ENCODE measurements at regions not wholly inside any gene's neighbourhood (a gene's known extent, or its start where the extent isn't known, plus 50 kb on each side); places are given as distances from the start of the nearest gene placed in this dataset.

DNA sequence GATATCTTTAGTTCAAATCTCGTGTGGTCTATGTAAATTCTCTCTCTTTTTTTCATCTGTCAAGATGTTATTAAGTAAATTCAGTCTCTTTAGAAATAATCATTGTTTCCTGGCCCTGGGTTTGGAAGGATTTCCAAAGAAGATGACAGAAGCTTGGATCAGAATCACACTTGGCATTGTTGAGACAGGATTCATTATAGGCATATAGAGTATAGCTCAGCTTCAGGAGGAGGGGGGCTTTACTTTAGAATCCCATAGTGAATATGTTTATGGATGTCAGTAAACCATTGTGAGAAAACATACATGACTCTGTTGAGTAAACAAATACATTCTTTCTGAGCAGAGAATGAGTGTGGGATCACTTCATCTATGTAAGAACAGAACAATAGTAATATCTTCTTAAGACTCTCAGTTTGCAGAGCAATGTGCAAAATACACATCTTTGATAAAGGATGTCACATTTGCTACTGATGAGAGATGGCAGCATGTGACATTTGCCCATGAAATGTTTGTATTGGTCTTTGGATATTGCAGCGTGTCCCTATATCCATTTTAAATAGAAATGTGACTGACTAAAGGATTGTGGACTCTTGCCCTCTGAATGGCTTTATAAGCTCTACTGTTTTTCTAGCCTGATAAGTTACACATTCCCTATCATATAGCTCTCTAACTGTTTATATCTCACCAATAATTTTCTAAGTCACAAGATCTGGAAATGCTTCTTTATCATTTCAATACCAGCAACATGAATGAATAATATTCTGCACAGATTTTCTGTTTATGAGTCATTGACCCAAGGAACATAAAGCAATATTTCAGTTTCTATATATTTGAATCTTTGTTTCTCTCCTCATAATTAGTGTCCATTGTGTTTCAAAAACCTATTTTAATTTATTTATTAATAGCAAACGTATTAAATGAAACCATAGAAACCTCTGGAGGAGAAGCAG is 95.6 kb upstream of the THRB start:
- FAIRE-seq, result no peak
- POLR2A ChIA-PET (ENCODE audit: partially characterized antibody), result interaction anchor here (0.6 kb wide), 1 partner anchor 93 kb away, joined by 3 read pairs; no protein-coding TSS in a partner anchor

More for the DNA sequence above, 95.6 kb upstream of the THRB start:
- H3K23me2 ChIP-seq (ENCODE audit: low read depth, low read length), result no peaks in the 10 kb centered on the region
- TF ChIP-seq RBBP5 (IDR thresholded peaks at IDR 0.05; ENCODE audit: borderline replicate concordance, low read depth, low read length), result no peak
- no peak for TF ChIP-seq SP1 (IDR thresholded peaks at IDR 0.05; ENCODE audit: low read depth, low read length)
- no peak for TF ChIP-seq RXRA (IDR thresholded peaks at IDR 0.05; ENCODE audit: insufficient read depth, low read depth, low read length)
- no peak for TF ChIP-seq TEAD4 (IDR thresholded peaks at IDR 0.05; ENCODE audit: low read depth, low read length)
- no peak for TF ChIP-seq SIN3A (conservative IDR thresholded peaks at IDR 0.05 in 1 of 2, IDR thresholded peaks at IDR 0.05 in 1 of 2; ENCODE audit: low read depth in 1 of 2, low read length in 2 of 2)
- TF ChIP-seq JUN (IDR thresholded peaks at IDR 0.05; ENCODE audit: low read depth, low read length), result no peak
- no peak for TF ChIP-seq YY1 (IDR thresholded peaks at IDR 0.05; ENCODE audit: low read depth, low read length)
- no peak for TF ChIP-seq ZNF274 (IDR thresholded peaks at IDR 0.05; ENCODE audit: borderline replicate concordance, extremely low read depth, low read length)
- TF ChIP-seq, protein P1, sequence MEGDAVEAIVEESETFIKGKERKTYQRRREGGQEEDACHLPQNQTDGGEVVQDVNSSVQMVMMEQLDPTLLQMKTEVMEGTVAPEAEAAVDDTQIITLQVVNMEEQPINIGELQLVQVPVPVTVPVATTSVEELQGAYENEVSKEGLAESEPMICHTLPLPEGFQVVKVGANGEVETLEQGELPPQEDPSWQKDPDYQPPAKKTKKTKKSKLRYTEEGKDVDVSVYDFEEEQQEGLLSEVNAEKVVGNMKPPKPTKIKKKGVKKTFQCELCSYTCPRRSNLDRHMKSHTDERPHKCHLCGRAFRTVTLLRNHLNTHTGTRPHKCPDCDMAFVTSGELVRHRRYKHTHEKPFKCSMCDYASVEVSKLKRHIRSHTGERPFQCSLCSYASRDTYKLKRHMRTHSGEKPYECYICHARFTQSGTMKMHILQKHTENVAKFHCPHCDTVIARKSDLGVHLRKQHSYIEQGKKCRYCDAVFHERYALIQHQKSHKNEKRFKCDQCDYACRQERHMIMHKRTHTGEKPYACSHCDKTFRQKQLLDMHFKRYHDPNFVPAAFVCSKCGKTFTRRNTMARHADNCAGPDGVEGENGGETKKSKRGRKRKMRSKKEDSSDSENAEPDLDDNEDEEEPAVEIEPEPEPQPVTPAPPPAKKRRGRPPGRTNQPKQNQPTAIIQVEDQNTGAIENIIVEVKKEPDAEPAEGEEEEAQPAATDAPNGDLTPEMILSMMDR (IDR thresholded peaks at IDR 0.05; ENCODE audit: control extremely low read depth in 1 of 3, insufficient read depth in 1 of 3, low read depth in 1 of 3, low read length in 3 of 3), result no peak
- no peak overlapping the region for H3K4me2 ChIP-seq (ENCODE audit: insufficient read depth in 1 of 2, low read depth in 2 of 2, low read length in 2 of 2)
- H3K4ac ChIP-seq (replicated peaks; ENCODE audit: insufficient read length, low read depth, low read length), result no peak overlapping the region
- no peaks in the 10 kb centered on the region for H3K27me3 ChIP-seq (replicated peaks in 1 of 4; ENCODE audit: control insufficient read depth in 3 of 4, extremely low read depth in 1 of 4, insufficient read depth in 3 of 4, low read length in 3 of 4)
- H2BK15ac ChIP-seq (ENCODE audit: low read length), result no peak overlapping the region
- H3K14ac ChIP-seq (ENCODE audit: insufficient read length), result no peak overlapping the region
- no peak overlapping the region for H4K5ac ChIP-seq (ENCODE audit: insufficient read length, low read depth, low read length)
- H4K91ac ChIP-seq (replicated peaks; ENCODE audit: insufficient read length, low read length), result no peak overlapping the region
- H3K79me2 ChIP-seq (ENCODE audit: control insufficient read depth in 1 of 2, insufficient read depth in 2 of 2, low read length in 2 of 2), result no peaks in the 10 kb centered on the region
- no peak overlapping the region for H2BK120ac ChIP-seq (replicated peaks; ENCODE audit: low read depth, low read length)
- no peak overlapping the region for H3K56ac ChIP-seq (replicated peaks; ENCODE audit: insufficient read length, low read depth, low read length)
- no peaks in the 10 kb centered on the region for H4K20me1 ChIP-seq (replicated peaks in 1 of 2; ENCODE audit: control insufficient read depth in 1 of 2, insufficient read depth in 2 of 2, low read length in 2 of 2)
- no peak overlapping the region for H3K18ac ChIP-seq (ENCODE audit: extremely low read depth, low read length)
- H3K79me1 ChIP-seq (ENCODE audit: low read depth, low read length), result no peaks in the 10 kb centered on the region
- no peaks in the 10 kb centered on the region for H3K36me3 ChIP-seq (ENCODE audit: control insufficient read depth in 2 of 4, insufficient read depth in 4 of 4, low read length in 3 of 4)
- no peak overlapping the region for H2AK5ac ChIP-seq (ENCODE audit: low read depth, low read length)
- no peak overlapping the region for H2BK5ac ChIP-seq (ENCODE audit: low read depth, low read length)
- DNase-seq (ENCODE audit: low read depth in 1 of 2, low spot score in 2 of 2), result no peak
- no peak overlapping the region for H2BK12ac ChIP-seq (ENCODE audit: low read depth, low read length)
- H3K4me3 ChIP-seq (ENCODE audit: extremely low read depth in 1 of 4, insufficient read depth in 2 of 4, low read depth in 3 of 4, low read length in 4 of 4), result no peak overlapping the region
- H3K27ac ChIP-seq (ENCODE audit: low read depth, low read length), result no peak overlapping the region
- CTCF ChIA-PET (ENCODE audit: partially characterized antibody), result interaction anchor here (1.0 to 1.4 kb wide), 2 partner anchors 8 to 13 kb away, joined by 3 to 4 read pairs; no protein-coding TSS in a partner anchor
- H2BK20ac ChIP-seq (ENCODE audit: low read length), result no peak overlapping the region
- H3K9ac ChIP-seq (replicated peaks in 1 of 4; ENCODE audit: extremely low read depth in 1 of 4, low read depth in 3 of 4, low read length in 3 of 4), result no peak overlapping the region
- H3K23ac ChIP-seq (ENCODE audit: insufficient read length), result no peak overlapping the region
- H3K9me3 ChIP-seq (ENCODE audit: insufficient read depth in 2 of 2, low read depth in 1 of 2, low read length in 1 of 2), result no peaks in the 10 kb centered on the region
- WGBS, 2 experiments (ENCODE audit: extremely low coverage in 1 of 2, insufficient coverage in 1 of 2, insufficient read length in 1 of 2, insufficient replicate concordance in 2 of 2, low coverage in 1 of 2, low lambda C conversion rate in 2 of 2, missing lambda C conversion rate in 1 of 2), result 88% methylated on average over 3 of the region's 3 CpGs; no CpG with 5 or more reads in 1 of the 2 experiments
- no peak overlapping the region for H4K8ac ChIP-seq (ENCODE audit: extremely low read depth, insufficient read depth, low read length)
- no peak overlapping the region for H2AFZ ChIP-seq (ENCODE audit: low read length)
- H3K4me1 ChIP-seq (replicated peaks in 1 of 4; ENCODE audit: control insufficient read depth in 3 of 4, insufficient read depth in 4 of 4, low read length in 3 of 4), result peaks cover 0 to 4% (median 0%) of the 10 kb centered on the region in 4 experiments; a peak in 1 of 7 replicates

All from H1 (cell line).